SW 1271 (cell line): ENCODE measurements at regions not wholly inside any gene's neighbourhood (a gene's known extent, or its start where the extent isn't known, plus 50 kb on each side); places are given as distances from the start of the nearest gene placed in this dataset.
A peak's percentile ranks its signal among the peaks of the same experiment; 100 is the strongest.

ENCODE experiments used
- DNase-seq, 2 experiments: peaks; one replicate each; lab custom pipeline; 2025; lab: John Stamatoyannopoulos, UW

DNA sequence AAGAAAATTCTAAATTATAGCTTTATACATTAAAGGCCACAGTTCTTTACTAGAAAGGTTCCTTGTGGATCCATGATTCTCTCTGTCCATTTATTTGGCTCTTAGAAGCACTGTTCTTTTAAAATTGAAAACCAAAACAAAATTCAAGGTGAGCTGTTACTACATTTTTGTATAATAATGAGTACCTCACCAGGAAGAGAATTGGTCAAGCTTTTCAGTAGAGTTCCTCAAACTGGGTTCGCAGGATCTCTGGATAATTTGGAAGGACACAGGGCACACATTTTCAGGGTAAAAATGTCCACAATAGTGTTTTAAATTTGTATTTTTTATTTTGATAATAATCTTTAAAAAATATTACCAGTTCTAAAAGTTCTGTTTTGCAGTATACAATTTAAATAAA is 93.0 kb downstream of the PPP1R3A start:
- DNase-seq = no peak

DNA sequence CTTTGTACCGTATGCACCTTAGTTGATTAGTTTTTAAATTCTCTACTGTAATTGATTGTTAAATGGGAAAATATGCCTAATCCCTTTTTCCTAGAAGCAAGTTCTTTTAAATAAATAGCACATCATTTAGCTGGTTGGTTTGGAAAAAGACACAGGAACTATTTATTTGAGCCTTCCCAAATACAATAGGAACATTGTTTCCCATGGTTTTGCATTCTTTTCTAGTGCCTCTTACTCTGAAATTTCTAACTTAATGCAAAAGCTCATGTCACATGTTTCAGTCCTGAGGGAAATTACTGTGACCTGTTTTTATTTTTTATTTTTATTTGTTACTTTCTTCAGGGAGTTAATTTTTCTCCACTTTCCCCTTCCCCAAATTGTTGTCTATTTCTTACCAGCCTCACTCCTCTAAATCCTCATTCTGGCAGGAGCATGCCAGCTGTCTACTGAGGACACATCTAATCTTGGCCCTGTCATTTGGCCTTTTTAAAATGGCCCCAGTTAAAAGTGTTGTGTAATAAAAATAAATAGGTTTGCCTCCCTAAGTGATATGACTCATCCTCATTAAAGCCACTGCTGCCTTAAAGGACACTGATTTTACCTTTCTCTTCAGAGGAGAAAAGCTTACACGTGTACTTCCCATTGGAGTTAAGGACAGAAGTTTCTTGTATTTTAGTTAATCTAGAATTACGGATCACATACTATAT is 94.5 kb downstream of the PPP1R3A start:
- no peak for DNase-seq

DNA sequence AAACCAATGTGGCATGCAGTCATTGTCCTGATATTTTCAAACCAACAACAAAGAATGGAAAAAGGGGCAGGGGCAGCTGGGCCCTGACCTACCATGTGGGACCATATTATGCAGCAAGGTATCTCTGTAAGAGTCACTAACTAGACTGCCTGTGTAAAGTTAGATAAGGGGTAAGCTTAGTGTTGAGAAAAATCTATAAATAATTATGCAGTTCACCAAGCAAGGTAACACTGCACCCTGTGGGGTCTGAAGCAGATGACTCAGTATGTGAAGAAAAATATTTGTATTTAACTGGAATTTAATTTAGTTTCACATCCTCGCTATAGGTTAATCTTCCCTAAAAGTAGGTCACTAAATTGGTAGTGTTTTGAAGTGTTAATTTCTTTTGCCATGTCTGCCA is 99.3 kb downstream of the PPP1R3A start:
- DNase-seq = no peak

DNA sequence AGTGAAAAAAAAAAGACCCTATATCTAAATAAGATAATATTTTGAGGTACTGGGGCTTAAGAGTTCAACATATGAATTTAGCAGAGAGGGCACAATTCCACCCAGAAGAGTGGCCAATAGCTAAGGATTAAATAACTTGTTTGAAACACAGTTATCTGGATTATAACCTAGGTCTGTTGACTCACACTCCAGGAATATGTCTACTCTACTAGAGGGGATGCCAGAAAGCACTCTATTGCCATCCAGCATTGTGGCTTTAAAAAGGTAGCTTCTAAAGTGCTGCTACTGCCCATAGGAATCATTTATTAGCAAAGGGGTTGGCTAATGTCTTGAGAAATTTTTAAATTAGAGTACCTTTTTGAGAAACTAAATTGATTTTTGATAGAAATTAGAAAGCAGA is 102.2 kb downstream of the PPP1R3A start:
- DNase-seq = no peak

DNA sequence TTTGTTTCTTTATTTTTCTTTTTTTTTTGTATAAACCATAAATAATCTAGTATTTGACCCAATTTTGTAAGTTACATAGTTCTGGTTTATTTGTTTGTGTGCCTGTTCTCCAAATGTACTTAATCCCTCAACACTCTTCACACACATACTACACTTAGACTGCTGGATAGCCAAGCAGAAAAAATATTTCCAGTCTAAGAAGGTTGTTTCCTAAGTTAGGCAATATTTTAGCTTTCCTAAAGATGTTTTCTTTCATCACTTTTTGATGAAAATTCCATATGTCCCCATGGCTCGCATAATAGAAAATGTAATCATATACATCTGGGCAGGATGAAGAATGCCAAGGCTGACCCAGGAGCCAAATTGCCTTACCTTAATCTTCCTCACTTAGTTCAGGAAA is 105.3 kb downstream of the PPP1R3A start:
- DNase-seq = no peak

DNA sequence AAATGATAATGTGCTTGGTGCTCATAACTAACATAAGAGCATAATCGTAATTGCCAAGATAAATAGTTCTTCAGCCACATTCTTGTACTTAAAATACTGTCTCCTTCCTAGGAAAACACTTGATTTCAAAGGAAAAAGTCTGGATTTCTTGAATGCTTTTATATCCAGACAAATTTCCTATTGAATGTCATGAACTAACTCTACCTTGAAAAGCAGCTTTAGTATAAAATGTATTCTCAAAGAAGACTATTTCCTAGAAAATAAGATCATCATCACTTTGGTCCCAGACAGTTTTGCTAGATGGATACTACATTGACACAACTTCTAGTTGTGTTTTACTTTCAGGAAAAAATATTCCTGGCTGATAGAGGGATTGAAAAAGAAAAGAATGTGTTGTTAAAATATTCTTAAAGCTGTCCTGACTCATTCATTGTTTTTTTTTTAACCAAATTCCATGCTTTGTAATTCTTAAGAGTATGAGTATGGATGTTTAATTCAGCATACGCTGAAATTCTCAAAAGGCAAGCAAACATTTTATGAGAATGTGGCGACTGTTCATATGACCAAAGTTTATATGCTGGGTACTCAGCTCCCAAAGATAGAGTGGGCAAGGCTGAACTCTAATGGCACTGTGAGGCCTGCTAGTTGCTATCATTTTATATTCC is 106.1 kb downstream of the PPP1R3A start:
- DNase-seq = no peak

DNA sequence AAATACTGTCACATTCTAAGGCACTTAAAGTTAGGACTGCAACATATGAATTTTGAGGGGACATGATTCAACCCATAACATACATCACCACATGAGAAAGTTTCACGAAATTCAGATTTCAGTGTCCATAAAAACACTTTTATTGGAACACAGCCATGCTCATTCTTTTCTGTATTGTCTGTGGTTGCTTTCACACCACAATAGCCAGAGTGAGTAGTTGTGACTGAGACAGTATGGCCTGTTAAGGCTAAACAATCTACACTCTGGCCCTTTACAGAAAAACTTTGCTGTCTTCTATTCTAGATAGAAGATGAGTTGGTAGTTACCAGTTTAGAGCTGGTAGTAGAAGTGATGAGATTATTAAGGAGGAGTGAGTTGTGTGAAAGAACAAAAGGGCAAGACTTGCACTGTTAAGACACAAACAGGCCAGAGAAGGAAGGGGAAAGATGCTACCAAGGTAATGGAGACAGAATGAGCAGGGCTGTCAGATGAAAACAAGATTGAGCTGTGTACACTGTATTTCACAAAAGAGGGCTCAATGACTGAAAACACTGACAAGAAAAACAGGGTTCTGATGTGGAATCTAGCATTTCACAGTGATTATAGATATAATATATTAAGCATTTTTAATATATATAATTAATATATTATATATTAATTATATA is 108.6 kb downstream of the PPP1R3A start:
- no peak for DNase-seq

DNA sequence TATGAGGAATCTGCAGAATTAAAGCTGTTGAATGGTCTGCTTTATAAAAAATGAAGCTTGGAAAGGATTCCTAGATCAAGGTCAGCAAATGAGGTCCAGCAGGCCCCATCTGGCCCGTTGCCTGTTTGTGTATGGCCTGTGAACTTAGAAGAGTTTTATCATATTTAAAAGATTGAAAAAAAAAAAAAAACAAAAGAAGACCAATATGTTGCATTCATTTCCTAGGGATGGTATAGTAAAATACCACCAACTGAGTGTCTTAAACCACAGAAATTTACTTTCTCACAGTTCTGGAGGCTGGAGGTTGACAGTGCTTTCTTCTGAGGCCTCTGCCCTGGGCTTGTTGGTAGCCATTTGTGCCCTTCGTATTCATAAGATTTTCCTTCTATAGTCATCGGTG is 109.2 kb downstream of the PPP1R3A start:
- no peak for DNase-seq

DNA sequence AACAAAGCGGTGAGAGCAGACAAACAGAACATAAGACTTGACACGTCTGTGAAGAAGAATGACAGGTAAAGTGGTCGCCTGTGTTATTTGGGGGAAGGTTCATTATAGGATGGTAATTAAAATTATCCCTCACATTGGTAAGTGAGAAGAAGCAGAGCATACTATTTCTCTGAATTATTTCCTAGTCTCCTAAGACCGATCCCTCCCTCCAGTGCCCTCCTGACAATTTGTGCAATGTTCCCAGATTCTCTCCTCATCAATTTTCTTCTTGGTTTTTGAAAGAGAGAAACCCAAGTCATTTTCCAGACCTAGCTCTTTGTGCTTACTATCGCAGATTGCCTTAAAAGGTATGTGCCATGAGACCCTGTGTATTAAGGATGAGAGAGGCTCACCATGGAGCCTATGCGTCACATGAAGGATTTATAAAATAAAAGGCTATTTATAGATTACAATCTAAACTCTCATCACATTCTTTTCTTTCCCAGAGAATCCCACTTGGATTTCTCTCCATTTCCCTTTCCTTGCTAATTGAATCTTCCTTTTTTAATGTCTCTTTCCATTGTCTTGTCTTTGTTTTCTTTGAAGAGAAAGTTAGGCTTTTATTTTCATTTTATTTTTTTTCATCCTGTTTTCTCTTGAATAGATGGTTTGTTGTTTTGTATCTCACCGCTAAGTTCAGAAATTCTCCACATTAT is 112.0 kb downstream of the PPP1R3A start:
- DNase-seq = no peak

DNA sequence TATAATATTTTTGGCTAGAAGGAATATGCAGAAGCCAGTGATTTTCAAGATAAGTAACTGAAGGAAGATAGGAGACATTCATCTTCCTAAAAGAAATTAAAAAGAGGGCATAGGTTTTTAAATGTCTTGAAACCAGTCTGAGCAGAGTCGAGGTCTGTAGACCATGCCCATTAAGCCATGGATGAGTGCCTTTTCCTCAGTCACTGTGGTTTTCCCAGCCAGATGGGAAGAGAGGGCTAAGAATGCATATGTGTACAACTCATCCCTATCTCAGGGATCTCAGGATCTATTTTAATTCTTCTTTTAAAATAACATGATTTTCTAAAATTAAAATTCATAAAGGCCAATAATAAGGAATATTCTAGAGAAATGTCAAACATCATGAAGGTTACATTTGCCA is 112.8 kb downstream of the PPP1R3A start:
- DNase-seq = no peak

DNA sequence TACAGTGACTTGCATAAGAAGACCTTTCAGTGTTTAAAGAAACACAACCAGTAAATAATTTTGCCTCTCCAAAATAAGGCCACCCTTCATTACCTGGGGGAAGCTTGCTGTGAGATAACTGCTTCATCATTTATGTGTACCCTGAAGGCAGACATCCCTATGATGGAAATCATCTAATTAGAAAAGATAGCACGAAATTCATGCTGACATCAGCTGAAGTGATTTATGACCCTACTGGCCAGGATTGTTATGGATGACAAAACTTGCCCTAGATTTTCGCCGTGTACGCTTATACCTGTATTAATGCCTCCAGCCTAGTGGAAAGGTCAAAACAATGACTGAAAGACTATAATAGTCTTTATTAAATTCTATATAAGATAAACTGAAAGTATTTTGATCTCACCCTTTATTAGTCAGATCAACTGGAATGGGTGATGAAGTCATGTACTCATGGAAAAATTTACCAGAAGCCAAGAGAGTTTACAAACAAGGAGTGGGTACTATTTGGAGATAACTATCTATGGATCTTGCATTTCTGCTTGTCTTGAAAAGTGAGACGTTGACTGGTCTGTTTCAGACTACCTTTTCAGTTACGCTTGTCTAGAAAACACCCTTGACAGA is 114.2 kb downstream of the PPP1R3A start:
- no peak for DNase-seq

DNA sequence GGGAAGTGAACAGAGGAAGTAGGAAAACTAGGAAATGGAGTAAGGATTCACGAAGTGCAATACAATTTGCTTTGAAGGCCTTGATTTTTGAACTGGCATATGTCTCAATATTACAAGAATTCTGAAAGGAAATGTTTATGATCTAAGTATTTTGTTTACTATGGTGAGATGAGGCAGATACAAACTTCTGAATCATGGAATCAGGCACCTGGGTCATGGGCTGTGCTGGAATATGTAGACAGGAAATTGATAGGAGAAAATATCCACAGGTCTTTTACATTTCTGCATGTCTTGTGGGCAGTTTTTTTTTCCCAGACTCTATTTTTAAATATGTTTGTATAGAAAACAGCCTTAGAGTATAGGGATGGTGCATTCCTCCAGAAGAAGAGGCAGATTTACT is 117.1 kb downstream of the PPP1R3A start:
- DNase-seq = no peak

DNA sequence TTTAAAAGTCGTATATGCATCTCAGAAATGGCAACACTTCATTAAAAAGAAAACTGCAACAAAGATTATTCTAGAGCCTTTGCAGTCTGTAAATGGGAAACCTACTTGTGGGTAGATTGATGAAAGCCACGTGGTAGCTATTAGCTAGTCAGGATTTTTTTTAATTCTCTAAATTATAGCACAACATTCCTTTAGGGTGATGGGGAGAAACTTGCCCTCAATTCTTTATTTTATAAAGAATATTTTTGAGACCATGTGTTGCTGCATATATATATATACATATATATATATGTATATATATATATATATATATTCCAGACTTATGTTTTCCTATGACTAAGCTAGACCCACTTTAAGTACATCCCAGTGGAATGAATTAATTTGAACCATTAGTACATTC is 118.0 kb downstream of the PPP1R3A start:
- DNase-seq = no peak

DNA sequence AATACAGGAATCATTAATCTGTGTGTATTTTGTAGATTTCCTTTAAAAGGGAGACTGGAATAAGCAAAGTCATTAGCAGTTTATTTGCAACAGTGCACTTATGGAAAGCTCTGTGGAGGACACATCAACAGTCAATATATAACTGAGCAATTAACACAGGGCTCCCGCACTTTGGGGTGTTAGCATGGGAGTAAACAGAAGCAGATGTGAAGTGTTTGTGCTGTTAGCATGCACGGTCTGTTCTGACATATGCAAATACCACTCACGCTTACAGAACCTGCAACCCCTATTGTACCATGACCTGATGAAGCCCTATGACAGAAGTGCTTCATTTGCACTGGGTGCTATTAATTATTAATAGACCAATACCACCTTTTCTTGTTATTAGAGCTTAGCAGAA is 118.9 kb downstream of the PPP1R3A start:
- DNase-seq = no peak

DNA sequence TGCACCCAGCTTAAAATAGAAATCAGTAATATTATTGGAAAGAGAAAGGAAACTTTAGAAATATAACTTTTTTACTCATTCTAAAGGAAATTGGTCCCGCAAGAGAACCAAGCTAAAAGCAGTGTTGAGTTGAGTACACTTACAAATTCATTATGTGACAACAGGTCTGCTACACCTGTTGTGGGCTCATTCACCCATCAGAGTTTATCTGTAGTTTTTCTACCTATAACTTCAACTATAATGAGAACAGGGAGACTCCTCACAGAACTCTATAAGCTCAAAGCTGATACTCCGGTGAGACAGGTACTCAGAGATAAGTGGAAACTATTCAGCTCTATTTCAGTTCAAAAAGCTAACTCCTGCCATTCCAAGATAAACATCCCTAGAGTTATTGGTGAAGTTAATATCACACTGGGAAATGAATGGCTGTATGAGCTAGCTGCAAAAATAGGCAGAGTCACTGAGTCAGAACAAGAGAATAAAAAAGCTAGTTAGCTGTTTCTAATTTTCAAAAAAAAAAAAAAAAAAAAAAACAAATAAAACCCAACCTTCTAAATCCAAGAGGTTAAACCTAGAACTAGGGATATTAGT is 121.3 kb downstream of the PPP1R3A start:
- DNase-seq = no peak

DNA sequence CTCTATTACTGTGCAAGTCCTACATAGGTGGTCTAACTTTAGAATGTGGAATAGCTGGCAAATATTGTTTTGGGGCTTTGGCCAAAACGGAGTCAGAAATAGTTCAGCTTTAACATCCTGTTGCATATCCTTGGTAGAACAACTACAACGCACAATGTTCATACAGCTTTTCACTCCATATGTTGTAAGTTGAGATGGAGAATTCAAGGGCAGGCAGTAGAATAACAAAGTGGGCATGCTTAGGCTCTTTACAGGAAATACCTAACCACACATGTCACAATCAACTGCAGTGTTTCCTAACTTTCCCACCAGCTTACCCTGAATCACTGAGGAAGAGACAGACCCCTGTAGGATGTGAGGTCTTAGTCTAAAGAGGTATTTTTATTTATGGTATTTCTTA is 122.3 kb downstream of the PPP1R3A start:
- DNase-seq = peak in 1 of 2 experiments; percentile 77

DNA sequence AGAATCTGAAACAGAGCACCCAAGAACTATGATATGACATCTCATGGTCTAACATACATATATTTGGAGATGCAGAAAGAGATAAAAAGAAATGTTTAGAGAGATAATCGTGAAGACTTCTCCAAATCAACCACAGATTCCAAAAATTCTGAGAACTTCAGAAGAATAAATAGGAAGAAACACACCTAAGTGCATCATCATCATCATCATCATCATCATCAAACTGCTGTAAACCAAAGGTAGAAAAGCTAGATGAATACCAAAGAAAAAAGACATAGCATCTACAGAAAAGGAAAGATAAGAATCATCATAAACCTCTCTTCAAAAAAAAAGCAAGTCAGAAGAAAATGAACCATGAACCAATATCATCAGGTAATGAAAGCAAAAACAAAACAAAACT is 124.2 kb downstream of the PPP1R3A start:
- DNase-seq = no peak

DNA sequence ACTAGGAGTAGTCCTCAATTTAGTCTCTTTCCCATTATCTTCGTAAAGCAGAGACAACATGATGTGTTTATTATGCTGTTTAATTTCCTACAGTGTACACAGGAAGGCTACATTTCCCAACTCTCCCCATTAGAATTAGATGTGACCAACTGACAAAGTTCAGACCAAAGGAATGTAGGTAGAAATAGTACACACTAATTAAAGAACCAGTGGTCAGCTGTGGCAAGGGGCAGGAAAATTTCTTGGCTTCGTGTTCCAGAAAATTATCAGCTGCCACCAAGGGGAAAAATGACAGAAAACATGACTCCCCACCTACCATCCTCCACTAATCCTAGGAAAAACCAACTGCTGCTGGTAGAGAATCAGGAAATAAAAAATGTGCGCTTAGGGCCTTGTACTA is 125.6 kb downstream of the PPP1R3A start:
- no peak for DNase-seq

DNA sequence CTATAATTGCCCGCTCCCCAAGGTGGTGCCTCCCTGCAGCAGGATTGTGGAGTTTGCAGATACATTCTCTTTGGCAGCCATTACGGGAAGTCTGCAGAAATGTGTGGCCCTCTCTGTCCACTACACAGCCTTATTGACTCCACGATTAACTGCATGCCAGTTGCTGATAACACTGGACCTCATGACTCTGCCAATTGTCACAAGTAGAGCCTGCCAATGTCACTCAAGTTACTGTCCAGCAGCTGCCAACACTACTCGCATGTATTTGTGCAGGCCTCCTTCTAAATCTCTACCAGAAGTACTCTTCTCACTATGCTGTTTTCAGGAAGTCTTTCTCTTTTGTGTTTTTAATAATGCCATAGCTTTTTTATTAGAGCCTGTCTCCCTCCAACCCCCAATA is 128.8 kb downstream of the PPP1R3A start:
- no peak for DNase-seq

DNA sequence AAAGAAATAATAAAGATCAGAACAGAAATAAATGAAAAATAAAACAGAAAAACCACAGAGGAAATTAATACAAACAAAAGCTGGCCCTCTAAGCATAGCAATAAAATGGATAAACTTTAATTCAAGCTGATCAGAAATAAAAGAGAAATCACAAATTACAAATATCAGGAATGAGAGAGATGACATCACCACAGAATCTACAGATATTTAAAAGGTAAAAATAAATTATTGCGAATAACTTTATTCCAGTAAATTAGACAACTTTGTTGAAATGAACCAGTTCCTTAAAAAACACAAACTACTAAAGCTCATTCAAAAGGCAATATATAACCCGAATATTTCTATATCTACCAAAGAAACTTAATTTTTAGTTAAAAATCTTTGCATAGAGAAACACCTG is 131.7 kb downstream of the PPP1R3A start:
- DNase-seq = no peak

DNA sequence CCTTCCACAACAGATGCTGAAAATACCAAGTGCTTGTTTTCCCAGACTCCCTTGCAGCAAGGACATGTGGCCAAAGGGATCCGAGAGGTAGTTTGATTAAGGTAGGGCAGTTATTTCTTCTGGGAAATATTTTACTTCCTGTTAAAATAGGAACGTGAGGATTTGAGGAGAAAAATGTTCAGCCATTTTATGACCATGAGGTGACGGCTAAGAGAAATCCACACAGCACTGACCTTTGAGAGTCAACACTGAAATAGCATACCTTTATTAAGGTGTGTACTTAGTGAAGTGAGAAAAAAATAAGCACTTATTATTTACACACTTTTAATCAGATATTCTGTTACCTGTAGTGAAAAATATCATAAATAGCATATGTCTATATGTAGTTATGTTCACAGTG is 133.9 kb downstream of the PPP1R3A start:
- no peak for DNase-seq

DNA sequence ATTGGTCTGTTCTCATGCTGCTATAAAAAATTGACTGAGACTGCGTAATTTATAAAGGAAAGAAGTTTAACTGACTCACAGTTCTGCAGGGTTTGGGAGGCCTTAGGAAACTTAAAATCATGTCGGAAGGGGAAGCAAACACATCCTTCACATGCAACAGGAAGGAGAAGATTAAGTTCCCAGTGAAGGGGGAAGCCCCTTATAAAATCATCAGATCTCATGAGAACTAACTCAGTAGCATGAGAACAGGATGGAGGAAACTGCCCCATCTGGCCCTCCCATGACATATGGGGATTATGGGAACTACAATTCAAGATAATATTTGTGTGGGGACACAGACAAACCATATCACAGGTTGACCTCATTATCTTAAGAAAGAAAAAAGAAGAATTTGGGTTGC is 134.5 kb downstream of the PPP1R3A start:
- DNase-seq = no peak
